Natural killer cell treated with Interleukin-12 subunit alpha and Interleukin-12 subunit beta and Interleukin-15 and Interleukin-18, amount 100 ng/mL, for 72 hours (primary cell): ENCODE measurements at regions not wholly inside any gene's neighbourhood (a gene's known extent, or its start where the extent isn't known, plus 50 kb on each side); places are given as distances from the start of the nearest gene placed in this dataset.

Experiments
- ATAC-seq, 2 donors: fragments of 150-1000 bp; cut with Tn5 transposase in 1 of 2; sonication (Bioruptor Pico), chemical (Tn5 transposase) in 1 of 2; 2 replicates each; pipeline ENCODE4 v1.10.0; 2021
- DNase-seq: peaks from one replicate; pipeline ENCODE4 v3.0.0; 2022; ENCODE audit warnings: low spot score
- H3K27ac Mint-ChIP-seq, 2 donors: 1 replicate in 1 of 2; 2 replicates in 1 of 2; pipeline ENCODE4 v1.8.0; 2022; ENCODE audit warnings: mixed read lengths in 2 of 2, mild to moderate bottlenecking in 1 of 2, moderate library complexity in 1 of 2
- H3K27me3 Mint-ChIP-seq, 2 donors: 1 replicate in 1 of 2; 2 replicates in 1 of 2; pipeline ENCODE4 v1.8.0; 2022; ENCODE audit warnings: mixed read lengths in 2 of 2
- H3K36me3 Mint-ChIP-seq: one replicate; pipeline ENCODE4 v1.8.0; 2022; ENCODE audit warnings: mixed read lengths
- H3K4me1 Mint-ChIP-seq, 2 donors: 1 replicate in 1 of 2; 2 replicates in 1 of 2; pipeline ENCODE4 v1.8.0; 2022; ENCODE audit warnings: low read depth in 2 of 2, mixed read lengths in 2 of 2, mild to moderate bottlenecking in 1 of 2
- H3K4me3 Mint-ChIP-seq: one replicate; pipeline ENCODE4 v1.8.0; 2022; ENCODE audit warnings: mixed read lengths
- H3K9me3 Mint-ChIP-seq: 2 replicates; pipeline ENCODE4 v1.8.0; 2022; ENCODE audit warnings: mixed read lengths

- H3K27ac Mint-ChIP-seq, result no peak overlapping the region
- H3K4me1 Mint-ChIP-seq, result no peaks in the 10 kb centered on the region
- DNase-seq (no peak), ATAC-seq (no peak)
- H3K27me3 Mint-ChIP-seq, result peaks cover 9 to 15% of the 10 kb centered on the region in 2 donors
- H3K36me3 Mint-ChIP-seq, result no peaks in the 10 kb centered on the region
- no peaks in the 10 kb centered on the region for H3K9me3 Mint-ChIP-seq
- H3K4me3 Mint-ChIP-seq, result no peak overlapping the region
Observed at GRCh38 chr2:65647249-65647842, 214.9 kb upstream of the SPRED2 start.

- H3K36me3 Mint-ChIP-seq, result no peaks in the 10 kb centered on the region
- H3K4me1 Mint-ChIP-seq, result peaks cover 0 to 3% of the 10 kb centered on the region in 2 donors
- DNase-seq (no peak), ATAC-seq (no peak)
- no peaks in the 10 kb centered on the region for H3K9me3 Mint-ChIP-seq
- no peak overlapping the region for H3K27ac Mint-ChIP-seq
- H3K4me3 Mint-ChIP-seq, result no peak overlapping the region
- peaks cover 9 to 16% of the 10 kb centered on the region in 2 donors for H3K27me3 Mint-ChIP-seq
Observed at GRCh38 chr2:65640793-65641103, 208.3 kb upstream of the SPRED2 start.

- H3K27ac Mint-ChIP-seq, result no peak overlapping the region
- peaks cover 9 to 16% of the 10 kb centered on the region in 2 donors for H3K27me3 Mint-ChIP-seq
- no peak for ATAC-seq
Observed at GRCh38 chr2:65639156-65639864, 206.9 kb upstream of the SPRED2 start.

GRCh38 chr2:65638443-65638842, 206.0 kb upstream of the SPRED2 start:
- Mint-ChIP-seq H3K9me3 (no peaks in the 10 kb centered on the region), H3K4me3 (no peak overlapping the region), H3K27ac (no peak overlapping the region), H3K4me1 (peaks cover 0 to 3% of the 10 kb centered on the region in 2 donors), H3K36me3 (no peaks in the 10 kb centered on the region), H3K27me3 (peaks cover 9 to 20% of the 10 kb centered on the region in 2 donors)
- ATAC-seq, result no peak
- no peak for DNase-seq

More at GRCh38 chr2:65639156-65639864, 206.9 kb upstream of the SPRED2 start:
- no peaks in the 10 kb centered on the region for H3K36me3 Mint-ChIP-seq
- DNase-seq, result no peak
- no peaks in the 10 kb centered on the region for H3K9me3 Mint-ChIP-seq
- H3K4me1 Mint-ChIP-seq, result peaks cover 0 to 3% of the 10 kb centered on the region in 2 donors
- no peak overlapping the region for H3K4me3 Mint-ChIP-seq

- peaks cover 0 to 3% of the 10 kb centered on the region in 2 donors for H3K4me1 Mint-ChIP-seq
- H3K27me3 Mint-ChIP-seq, result peaks cover 12 to 25% of the 10 kb centered on the region in 2 donors
- no peaks in the 10 kb centered on the region for H3K9me3 Mint-ChIP-seq
- H3K36me3 Mint-ChIP-seq, result no peaks in the 10 kb centered on the region
- ATAC-seq (no peak), DNase-seq (no peak)
- H3K27ac Mint-ChIP-seq, result no peak overlapping the region
- no peak overlapping the region for H3K4me3 Mint-ChIP-seq
Observed at GRCh38 chr2:65636813-65637483, 204.5 kb upstream of the SPRED2 start.

GRCh38 chr2:65636024-65636423, 203.6 kb upstream of the SPRED2 start:
- Mint-ChIP-seq H3K4me1 (peaks cover 0 to 3% of the 10 kb centered on the region in 2 donors), H3K4me3 (no peak overlapping the region), H3K36me3 (no peaks in the 10 kb centered on the region), H3K9me3 (no peaks in the 10 kb centered on the region), H3K27ac (no peak overlapping the region), H3K27me3 (peaks cover 15 to 25% of the 10 kb centered on the region in 2 donors)
- ATAC-seq (no peak), DNase-seq (no peak)

GRCh38 chr2:65634304-65634703, 201.9 kb upstream of the SPRED2 start:
- Mint-ChIP-seq H3K27ac (no peak overlapping the region), H3K4me1 (no peaks in the 10 kb centered on the region), H3K27me3 (peaks cover 17 to 34% of the 10 kb centered on the region in 2 donors), H3K36me3 (no peaks in the 10 kb centered on the region), H3K9me3 (no peaks in the 10 kb centered on the region), H3K4me3 (no peak overlapping the region)
- DNase-seq (no peak), ATAC-seq (no peak)

GRCh38 chr2:65630643-65631042, 198.2 kb upstream of the SPRED2 start:
- ATAC-seq (no peak), DNase-seq (no peak)
- Mint-ChIP-seq H3K36me3 (no peaks in the 10 kb centered on the region), H3K9me3 (no peaks in the 10 kb centered on the region), H3K27me3 (peaks cover 18 to 25% of the 10 kb centered on the region in 2 donors), H3K27ac (no peak overlapping the region), H3K4me3 (no peak overlapping the region), H3K4me1 (no peaks in the 10 kb centered on the region)

- no peak overlapping the region for H3K4me3 Mint-ChIP-seq
Observed at GRCh38 chr2:65628156-65628555, 195.8 kb upstream of the SPRED2 start.

GRCh38 chr2:65626831-65627230, 194.4 kb upstream of the SPRED2 start:
- Mint-ChIP-seq H3K9me3 (no peaks in the 10 kb centered on the region), H3K27me3 (peaks cover 27 to 35% of the 10 kb centered on the region in 2 donors), H3K27ac (no peak overlapping the region), H3K36me3 (no peaks in the 10 kb centered on the region), H3K4me3 (no peak overlapping the region), H3K4me1 (no peaks in the 10 kb centered on the region)
- ATAC-seq, result no peak
- DNase-seq, result no peak

More at GRCh38 chr2:65628156-65628555, 195.8 kb upstream of the SPRED2 start:
- no peaks in the 10 kb centered on the region for H3K36me3 Mint-ChIP-seq
- no peak overlapping the region for H3K27ac Mint-ChIP-seq
- peaks cover 15 to 23% of the 10 kb centered on the region in 2 donors for H3K27me3 Mint-ChIP-seq
- ATAC-seq (no peak), DNase-seq (no peak)
- no peaks in the 10 kb centered on the region for H3K4me1 Mint-ChIP-seq
- H3K9me3 Mint-ChIP-seq, result no peaks in the 10 kb centered on the region

GRCh38 chr2:65625982-65626381, 193.6 kb upstream of the SPRED2 start:
- no peak for ATAC-seq

GRCh38 chr2:65622951-65623535, 190.6 kb upstream of the SPRED2 start:
- Mint-ChIP-seq H3K9me3 (no peaks in the 10 kb centered on the region), H3K4me1 (no peaks in the 10 kb centered on the region), H3K27ac (no peak overlapping the region), H3K4me3 (no peak overlapping the region), H3K27me3 (peaks cover 29 to 35% of the 10 kb centered on the region in 2 donors), H3K36me3 (no peaks in the 10 kb centered on the region)
- no peak for ATAC-seq
- no peak for DNase-seq

More at GRCh38 chr2:65625982-65626381, 193.6 kb upstream of the SPRED2 start:
- Mint-ChIP-seq H3K36me3 (no peaks in the 10 kb centered on the region), H3K4me3 (no peak overlapping the region), H3K27ac (no peak overlapping the region), H3K9me3 (no peaks in the 10 kb centered on the region), H3K27me3 (peaks cover 28 to 38% of the 10 kb centered on the region in 2 donors), H3K4me1 (no peaks in the 10 kb centered on the region)
- DNase-seq, result no peak

- ATAC-seq (no peak), DNase-seq (no peak)
- Mint-ChIP-seq H3K27ac (no peak overlapping the region), H3K27me3 (peaks cover 29 to 35% of the 10 kb centered on the region in 2 donors), H3K4me3 (no peak overlapping the region), H3K4me1 (no peaks in the 10 kb centered on the region), H3K36me3 (no peaks in the 10 kb centered on the region), H3K9me3 (no peaks in the 10 kb centered on the region)
Observed at GRCh38 chr2:65622499-65622898, 190.1 kb upstream of the SPRED2 start.

- Mint-ChIP-seq H3K4me3 (no peak overlapping the region), H3K27ac (no peak overlapping the region), H3K9me3 (no peaks in the 10 kb centered on the region), H3K27me3 (peaks cover 29 to 32% of the 10 kb centered on the region in 2 donors), H3K36me3 (no peaks in the 10 kb centered on the region), H3K4me1 (no peaks in the 10 kb centered on the region)
- DNase-seq (no peak), ATAC-seq (no peak)
Observed at GRCh38 chr2:65620524-65620923, 188.1 kb upstream of the SPRED2 start.
